Naive thymus-derived CD4-positive, alpha-beta T cell (primary cell): ENCODE measurements at regions not wholly inside any gene's neighbourhood (a gene's known extent, or its start where the extent isn't known, plus 50 kb on each side); places are given as distances from the start of the nearest gene placed in this dataset.

Experiments
- ATAC-seq: fragments of 150-1000 bp; cut with Tn5 transposase; 2 replicates; pipeline ENCODE4 v1.10.0; 2021; ENCODE audit warnings: mild to moderate bottlenecking, moderate library complexity
- CTCF ChIA-PET: fragments of 350-600 bp; sonication (Branson Sonifier 250); formaldehyde crosslinking; loops from one replicate; lab custom pipeline; 2021; ENCODE audit warnings: antibody characterized with exemption; lab: Charles Lee
- POLR2A ChIA-PET: fragments of 350-600 bp; sonication (Branson Sonifier 250); formaldehyde crosslinking; loops from one replicate; lab custom pipeline; 2021; ENCODE audit warnings: antibody characterized with exemption, inconsistent platforms; lab: Charles Lee
- DNase-seq, 9 donors: peaks; one replicate each; pipeline versions ENCODE4 v3.0.0 to v3.0.0-alpha.2; 2020 to 2022; ENCODE audit warnings: mixed read lengths in 1 of 9
- H3K27ac ChIP-seq: one replicate; pipeline ENCODE4 v1.7.0; 2013; ENCODE audit warnings: mild to moderate bottlenecking, low read depth, low read length, moderate library complexity
- H3K27me3 ChIP-seq, 2 donors: one replicate each; pipeline ENCODE4 v1.7.0; 2013; ENCODE audit warnings: low read length in 2 of 2, mild to moderate bottlenecking in 2 of 2, moderate library complexity in 2 of 2; ENCODE audit not compliant: control insufficient read depth in 2 of 2, insufficient read depth in 2 of 2
- H3K36me3 ChIP-seq, 3 experiments: 1 replicate in 2 of 3; 2 replicates in 1 of 3; pipeline ENCODE4 v1.7.0; 2013; ENCODE audit warnings: low read length in 3 of 3, mild to moderate bottlenecking in 3 of 3, moderate library complexity in 1 of 3; ENCODE audit not compliant: insufficient read depth in 3 of 3, control insufficient read depth in 2 of 3
- H3K4me1 ChIP-seq, 2 donors: one replicate each; pipeline ENCODE4 v1.7.0; 2013; ENCODE audit warnings: low read length in 2 of 2, mild to moderate bottlenecking in 2 of 2, moderate library complexity in 1 of 2; ENCODE audit not compliant: control insufficient read depth in 2 of 2, insufficient read depth in 2 of 2
- H3K4me3 ChIP-seq: 2 replicates; pipeline ENCODE4 v1.7.0; 2013; ENCODE audit warnings: mild to moderate bottlenecking, low read length
- H3K9me3 ChIP-seq, 3 experiments: 1 replicate in 2 of 3; 2 replicates in 1 of 3; pipeline ENCODE4 v1.7.0; 2013; ENCODE audit warnings: low read length in 3 of 3; ENCODE audit not compliant: control insufficient read depth in 2 of 3
- H3K27ac Mint-ChIP-seq, 9 donors: one replicate each; pipeline ENCODE4 v1.8.0; 2020 to 2022; ENCODE audit warnings: mixed read lengths in 9 of 9, mild to moderate bottlenecking in 8 of 9, moderate library complexity in 5 of 9, inconsistent platforms in 2 of 9
- H3K27me3 Mint-ChIP-seq, 5 donors: one replicate each; pipeline ENCODE4 v1.8.0; 2021 to 2022; ENCODE audit warnings: mixed read lengths in 5 of 5, mild to moderate bottlenecking in 1 of 5
- H3K36me3 Mint-ChIP-seq, 5 donors: one replicate each; pipeline ENCODE4 v1.8.0; 2020 to 2022; ENCODE audit warnings: mixed read lengths in 5 of 5, mild to moderate bottlenecking in 3 of 5, inconsistent platforms in 1 of 5
- H3K4me1 Mint-ChIP-seq, 7 donors: one replicate each; pipeline ENCODE4 v1.8.0; 2020 to 2022; ENCODE audit warnings: mixed read lengths in 7 of 7, mild to moderate bottlenecking in 3 of 7, inconsistent platforms in 1 of 7
- H3K4me3 Mint-ChIP-seq, 10 donors: one replicate each; pipeline ENCODE4 v1.8.0; 2020 to 2022; ENCODE audit warnings: mild to moderate bottlenecking in 10 of 10, mixed read lengths in 10 of 10, moderate library complexity in 6 of 10, inconsistent platforms in 2 of 10
- H3K9me3 Mint-ChIP-seq, 11 donors: one replicate each; pipeline ENCODE4 v1.8.0; 2020 to 2022; ENCODE audit warnings: mixed read lengths in 11 of 11, mild to moderate bottlenecking in 4 of 11, inconsistent platforms in 1 of 11, moderate library complexity in 1 of 11
- intact Hi-C, 2 donors: fragments of 100-400 bp; cut with micrococcal nuclease; formaldehyde crosslinking; loops; one replicate each; pipeline ENCODE4 v1.15.1; 2023

DNA sequence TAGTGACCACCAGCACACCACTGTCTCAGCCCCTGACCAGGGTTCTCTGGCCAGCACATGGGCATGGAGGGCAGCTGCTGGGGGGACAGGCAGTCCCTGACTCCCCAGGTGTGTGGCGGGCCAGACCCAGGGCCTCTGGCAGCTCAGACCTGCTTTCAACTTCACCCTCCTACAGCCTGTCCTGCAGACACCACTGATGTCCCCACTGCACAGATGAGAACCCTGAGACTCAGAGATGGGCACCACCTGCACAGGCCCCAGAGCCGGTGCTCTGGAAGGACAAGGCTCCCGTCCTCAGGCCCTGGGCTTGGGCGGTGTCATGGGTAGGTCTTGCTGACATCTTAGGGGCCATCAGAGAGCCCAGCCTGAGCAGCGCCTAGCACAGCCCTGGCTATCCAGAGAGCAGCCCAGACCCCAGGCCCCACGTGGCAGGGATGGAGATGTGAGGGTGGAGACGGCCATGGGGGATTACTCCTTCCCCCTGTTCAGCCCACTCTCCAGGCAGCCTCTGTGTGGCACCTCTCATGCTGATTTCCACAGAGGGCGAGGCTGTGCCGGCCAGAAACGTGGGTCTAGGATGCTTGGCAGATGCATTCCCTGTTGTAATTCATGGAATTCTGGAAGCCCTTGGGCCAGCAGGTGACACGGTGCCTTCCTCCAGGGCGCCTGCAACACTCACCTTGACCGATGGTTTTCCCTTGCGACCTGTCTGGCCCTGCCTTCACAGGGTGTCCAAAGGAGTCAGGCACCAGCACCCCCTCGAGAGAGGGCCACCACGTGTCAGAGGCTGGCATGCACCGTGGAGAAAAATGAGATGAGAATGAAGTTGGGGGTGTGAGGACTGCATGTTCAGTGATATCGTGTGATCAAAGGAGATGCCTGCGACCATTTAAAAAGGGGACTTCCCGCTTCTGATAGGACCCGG lies 61.2 kb upstream of the GLI2 start:
- no peak overlapping the region for H3K27ac ChIP-seq
- intact Hi-C loops: loop anchor here (1.0 to 5.0 kb wide), 4 partner anchors 331 to 972 kb away; partner anchors contain the start of gene PTPN4 (in 1 of the 2)
- H3K4me3 ChIP-seq: no peak overlapping the region
- peaks cover 21 to 46% (median 28%) of the 10 kb centered on the region in 5 donors for H3K27me3 Mint-ChIP-seq
- ChIA-PET CTCF (no interaction called here), POLR2A (no interaction called here)
- DNase-seq: no peak
- ATAC-seq: no peak
- no peaks in the 10 kb centered on the region for H3K9me3 ChIP-seq
- H3K36me3 ChIP-seq: no peaks in the 10 kb centered on the region
- H3K4me1 Mint-ChIP-seq: peaks cover 0 to 3% (median 0%) of the 10 kb centered on the region in 7 donors
- H3K4me3 Mint-ChIP-seq: no peak overlapping the region
- no peaks in the 10 kb centered on the region for H3K4me1 ChIP-seq
- no peaks in the 10 kb centered on the region for H3K27me3 ChIP-seq
- H3K27ac Mint-ChIP-seq: no peak overlapping the region
- no peaks in the 10 kb centered on the region for H3K9me3 Mint-ChIP-seq
- no peaks in the 10 kb centered on the region for H3K36me3 Mint-ChIP-seq

DNA sequence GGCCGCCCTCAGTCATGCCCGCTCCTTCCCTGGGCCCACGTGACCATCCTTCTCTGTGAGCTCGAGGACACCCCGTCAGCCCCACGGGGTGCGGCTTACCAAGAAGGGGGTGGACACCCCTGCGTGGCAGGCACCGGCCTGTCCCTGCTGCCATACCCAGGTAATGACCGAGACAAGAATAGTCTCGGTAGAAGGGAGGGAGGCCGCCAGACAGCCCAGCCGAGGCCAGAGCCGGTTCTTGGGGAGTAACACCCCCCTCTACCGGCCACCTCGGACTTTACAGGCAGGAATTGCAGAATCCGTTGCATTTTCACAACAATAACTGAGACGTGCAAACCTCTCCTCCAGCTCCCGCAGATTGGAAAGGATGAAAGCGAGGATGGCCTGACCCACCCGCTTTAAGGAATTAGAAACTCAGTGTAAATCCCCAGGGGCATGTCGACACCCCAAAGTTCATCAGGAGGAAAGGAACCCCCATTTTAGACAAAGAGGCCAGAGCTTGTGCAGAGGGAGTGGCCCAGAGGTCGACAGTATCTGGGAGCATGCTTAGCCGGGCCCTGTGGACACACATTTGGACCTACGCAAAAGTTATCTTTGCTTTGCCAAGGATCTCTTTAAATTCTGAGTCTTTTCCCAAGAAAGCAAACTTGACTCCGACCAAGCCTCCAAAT lies 60.1 kb upstream of the GLI2 start:
- DNase-seq: peak in 7 of 9 donors; percentile 23 to 47 (median 33)
- no peaks in the 10 kb centered on the region for H3K9me3 ChIP-seq
- CTCF ChIA-PET: interaction anchor here (0.7 kb wide), 1 partner anchor 1078 kb away, joined by 3 read pairs; no protein-coding TSS in a partner anchor
- Mint-ChIP-seq H3K4me3 (no peak overlapping the region), H3K36me3 (no peaks in the 10 kb centered on the region), H3K27me3 (peaks cover 13 to 35% (median 25%) of the 10 kb centered on the region in 5 donors), H3K9me3 (peaks cover 0 to 2% (median 0%) of the 10 kb centered on the region in 11 donors), H3K4me1 (peaks cover 0 to 5% (median 0%) of the 10 kb centered on the region in 7 donors), H3K27ac (no peak overlapping the region)
- intact Hi-C loops: loop anchor here (1.0 to 5.0 kb wide), 4 partner anchors 332 to 973 kb away; partner anchors contain the start of gene PTPN4 (in 1 of the 2)
- ATAC-seq: peak; percentile 31
- H3K4me1 ChIP-seq: peaks cover 4% of the 10 kb centered on the region in 2 donors
- no peak overlapping the region for H3K4me3 ChIP-seq
- POLR2A ChIA-PET: no interaction called here
- no peaks in the 10 kb centered on the region for H3K27me3 ChIP-seq
- no peaks in the 10 kb centered on the region for H3K36me3 ChIP-seq
- H3K27ac ChIP-seq: no peak overlapping the region

DNA sequence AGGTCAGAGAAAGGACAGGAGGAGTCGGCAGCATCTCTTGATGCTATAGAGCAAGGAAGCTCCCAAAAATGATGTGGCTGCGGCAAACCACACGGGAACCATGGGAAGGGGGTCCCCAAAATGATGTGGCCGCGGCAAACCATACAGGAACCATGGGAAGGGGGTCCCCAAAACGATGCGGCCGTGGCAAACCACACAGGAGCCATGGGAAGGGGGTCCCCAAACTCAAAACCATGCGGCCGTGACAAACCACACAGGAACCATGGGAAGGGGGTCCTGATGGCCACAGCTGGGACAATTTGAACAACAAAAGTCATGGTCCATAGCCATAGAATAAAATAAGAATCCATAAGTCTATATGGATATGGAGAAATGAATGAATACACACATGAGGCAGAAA lies 58.4 kb upstream of the GLI2 start:
- H3K27me3 ChIP-seq: no peaks in the 10 kb centered on the region
- Mint-ChIP-seq H3K27ac (no peak overlapping the region), H3K36me3 (no peaks in the 10 kb centered on the region), H3K4me1 (peaks cover 0 to 5% (median 0%) of the 10 kb centered on the region in 7 donors), H3K27me3 (peaks cover 13 to 38% (median 25%) of the 10 kb centered on the region in 5 donors), H3K4me3 (no peak overlapping the region), H3K9me3 (peaks cover 0 to 2% (median 0%) of the 10 kb centered on the region in 11 donors)
- ATAC-seq: no peak
- CTCF ChIA-PET: interaction anchor here (0.7 kb wide), 1 partner anchor 13 kb away, joined by 3 read pairs; no protein-coding TSS in a partner anchor
- DNase-seq: no peak
- POLR2A ChIA-PET: no interaction called here
- no peak overlapping the region for H3K27ac ChIP-seq
- no peaks in the 10 kb centered on the region for H3K36me3 ChIP-seq
- H3K9me3 ChIP-seq: no peaks in the 10 kb centered on the region
- H3K4me3 ChIP-seq: no peak overlapping the region
- peaks cover 4% of the 10 kb centered on the region in 2 donors for H3K4me1 ChIP-seq
- intact Hi-C loops: loop anchor here in 1 of 2 donors (5.0 kb wide), 2 partner anchors 920 to 975 kb away; partner anchors contain the start of gene PTPN4

DNA sequence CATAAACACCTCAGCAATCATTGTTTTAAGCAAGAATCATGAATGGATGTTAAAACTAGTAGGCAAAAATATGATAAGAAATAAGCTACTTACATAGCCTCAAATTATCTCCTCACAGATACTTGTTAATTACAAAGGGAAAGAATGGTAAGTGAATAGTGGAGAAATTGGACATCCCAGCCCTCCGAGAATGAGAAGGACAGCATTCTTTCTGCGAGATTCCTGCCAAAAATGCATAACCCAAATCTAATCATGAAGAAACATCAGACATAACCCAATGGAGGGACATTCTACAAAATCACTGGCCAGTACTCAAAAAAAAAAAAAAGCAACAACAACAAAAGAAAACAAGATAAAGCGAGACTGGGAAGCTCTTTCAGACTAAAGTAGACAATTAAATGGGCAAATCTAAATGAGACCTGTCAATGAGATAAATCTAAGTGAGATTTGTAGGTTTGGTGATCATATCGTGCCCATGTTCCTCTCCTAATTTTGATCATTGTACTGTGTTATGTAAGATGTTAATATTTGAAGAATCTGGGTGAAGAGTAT lies 57.9 kb upstream of the GLI2 start:
- Histone ChIP-seq H3K9me3 (no peaks in the 10 kb centered on the region), H3K4me3 (no peak overlapping the region), H3K4me1 (peaks cover 4% of the 10 kb centered on the region in 2 donors), H3K27me3 (no peaks in the 10 kb centered on the region), H3K27ac (no peak overlapping the region), H3K36me3 (no peaks in the 10 kb centered on the region)
- POLR2A ChIA-PET: no interaction called here
- peaks cover 0 to 5% (median 0%) of the 10 kb centered on the region in 7 donors for H3K4me1 Mint-ChIP-seq
- intact Hi-C loops: loop anchor here in 1 of 2 donors (5.0 kb wide), 2 partner anchors 920 to 975 kb away; partner anchors contain the start of gene PTPN4
- peaks cover 0 to 2% (median 0%) of the 10 kb centered on the region in 11 donors for H3K9me3 Mint-ChIP-seq
- peaks cover 13 to 34% (median 25%) of the 10 kb centered on the region in 5 donors for H3K27me3 Mint-ChIP-seq
- no peak overlapping the region for H3K4me3 Mint-ChIP-seq
- DNase-seq: no peak
- CTCF ChIA-PET: no interaction called here
- H3K36me3 Mint-ChIP-seq: no peaks in the 10 kb centered on the region
- no peak for ATAC-seq
- H3K27ac Mint-ChIP-seq: no peak overlapping the region

DNA sequence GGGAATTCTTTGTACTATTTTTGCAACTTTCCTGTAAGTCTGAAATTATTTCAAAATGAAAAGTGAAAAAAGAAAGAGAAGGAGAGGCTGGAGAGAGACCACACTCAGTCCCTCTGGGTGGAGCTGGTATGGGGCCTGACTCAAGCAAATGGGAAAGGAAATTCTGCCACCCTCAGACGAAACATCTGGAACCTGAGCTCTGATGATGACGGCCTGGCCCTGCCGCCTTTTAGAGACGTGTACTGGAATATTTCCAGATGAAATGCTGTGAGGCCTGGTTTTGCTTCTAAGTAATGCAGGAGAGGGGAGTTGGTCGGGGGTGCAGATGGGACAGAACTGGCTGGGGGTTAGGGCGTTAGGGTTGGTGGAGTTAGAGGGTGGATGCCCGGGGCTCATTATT lies 57.4 kb upstream of the GLI2 start:
- ATAC-seq: no peak
- H3K9me3 ChIP-seq: no peaks in the 10 kb centered on the region
- no peak overlapping the region for H3K4me3 ChIP-seq
- peaks cover 13 to 38% (median 24%) of the 10 kb centered on the region in 5 donors for H3K27me3 Mint-ChIP-seq
- no peak overlapping the region for H3K4me3 Mint-ChIP-seq
- H3K27ac Mint-ChIP-seq: no peak overlapping the region
- DNase-seq: no peak
- H3K36me3 ChIP-seq: no peaks in the 10 kb centered on the region
- H3K27ac ChIP-seq: no peak overlapping the region
- H3K4me1 ChIP-seq: peaks cover 4% of the 10 kb centered on the region in 2 donors
- peaks cover 0 to 5% (median 0%) of the 10 kb centered on the region in 7 donors for H3K4me1 Mint-ChIP-seq
- intact Hi-C loops: loop anchor here in 1 of 2 donors (5.0 kb wide), 2 partner anchors 921 to 976 kb away; partner anchors contain the start of gene PTPN4
- ChIA-PET CTCF (no interaction called here), POLR2A (no interaction called here)
- H3K27me3 ChIP-seq: no peaks in the 10 kb centered on the region
- H3K9me3 Mint-ChIP-seq: peaks cover 0 to 2% (median 0%) of the 10 kb centered on the region in 11 donors
- no peaks in the 10 kb centered on the region for H3K36me3 Mint-ChIP-seq

DNA sequence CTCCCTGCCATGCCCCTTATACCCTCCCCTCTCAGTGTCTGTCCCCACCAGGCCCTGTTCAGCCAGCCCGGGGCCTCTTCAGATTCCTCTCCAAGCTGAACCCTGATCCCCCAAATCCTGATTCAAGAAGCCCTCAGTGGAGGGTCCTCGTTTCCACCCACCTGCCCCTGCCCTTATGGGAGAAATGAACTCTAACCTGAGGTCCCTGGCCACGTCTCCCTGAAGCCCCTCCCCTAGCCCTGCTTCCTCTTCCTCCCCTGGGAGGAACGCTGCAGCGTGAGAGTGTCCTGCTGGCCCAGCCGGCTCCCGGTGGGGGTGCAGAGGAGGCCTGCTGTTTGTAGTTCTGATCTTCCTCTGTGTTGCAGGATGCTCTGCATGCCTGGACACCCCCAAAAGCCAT lies 56.7 kb upstream of the GLI2 start:
- Mint-ChIP-seq H3K36me3 (no peaks in the 10 kb centered on the region), H3K27me3 (peaks cover 13 to 42% (median 26%) of the 10 kb centered on the region in 5 donors), H3K4me3 (no peak overlapping the region), H3K9me3 (peaks cover 0 to 2% (median 0%) of the 10 kb centered on the region in 11 donors), H3K27ac (no peak overlapping the region), H3K4me1 (peaks cover 0 to 5% (median 0%) of the 10 kb centered on the region in 7 donors)
- Histone ChIP-seq H3K27me3 (no peaks in the 10 kb centered on the region), H3K9me3 (no peaks in the 10 kb centered on the region), H3K4me3 (no peak overlapping the region), H3K36me3 (no peaks in the 10 kb centered on the region), H3K27ac (no peak overlapping the region), H3K4me1 (peaks cover 4% of the 10 kb centered on the region in 2 donors)
- ChIA-PET CTCF (no interaction called here), POLR2A (no interaction called here)
- ATAC-seq: no peak
- intact Hi-C loops: loop anchor here in 1 of 2 donors (5.0 kb wide), 2 partner anchors 922 to 977 kb away; partner anchors contain the start of gene PTPN4
- DNase-seq: no peak
